ENCODE measurements at regions not wholly inside any gene's neighbourhood (a gene's known extent, or its start where the extent isn't known, plus 50 kb on each side); places are given as distances from the start of the nearest gene placed in this dataset.

- Histone ChIP-seq H3K4me1 (ENCODE audit: insufficient read depth, low read length, poor library complexity, severe bottlenecking) (no peaks in the 10 kb centered on the region), H4K20me1 (ENCODE audit: insufficient read depth, low read length) (no peaks in the 10 kb centered on the region), H3K9me3 (ENCODE audit: low read length) (no peaks in the 10 kb centered on the region), H3K79me2 (ENCODE audit: insufficient read depth, low read depth, low read length) (no peaks in the 10 kb centered on the region), H3K27ac (ENCODE audit: low read depth, low read length, poor library complexity, severe bottlenecking) (no peak overlapping the region), H3K36me3 (ENCODE audit: insufficient read depth, low read length) (no peaks in the 10 kb centered on the region), H2AFZ (ENCODE audit: low read length) (no peak overlapping the region), H3K4me2 (ENCODE audit: low read length) (no peak overlapping the region), H3K4me3 (ENCODE audit: low read depth, low read length, poor library complexity, severe bottlenecking) (no peak overlapping the region), H3K9me2 (ENCODE audit: insufficient read depth, low read length) (no peaks in the 10 kb centered on the region)
- intact Hi-C loops (cut with micrococcal nuclease; ENCODE audit: unreplicated experiment), result no loop called here
- POLR2A ChIA-PET, result interaction anchor here (0.6 kb wide), 1 partner anchor 229 kb away, joined by 3 read pairs; no protein-coding TSS in a partner anchor
- no peak for TF ChIP-seq CTCF (conservative IDR thresholded peaks at IDR 0.05; ENCODE audit: low read length)
- TF ChIP-seq EZH2phosphoT487 (IDR thresholded peaks at IDR 0.05; ENCODE audit: borderline replicate concordance, low read depth, low read length), result no peak
- BruUV-seq (replicated peaks), result no TSS peak
- CTCF ChIA-PET (ENCODE audit: unreplicated experiment), result no interaction called here
- DNase-seq (ENCODE audit: low spot score), result no peak
Observed at GRCh38 chr9:73715591-73715990, 563.9 kb downstream of the ANXA1 start.

GRCh38 chr9:73719660-73720059, 568.0 kb downstream of the ANXA1 start:
- no TSS peak for BruUV-seq (replicated peaks)
- H3K4me1 ChIP-seq (ENCODE audit: insufficient read depth, low read length, poor library complexity, severe bottlenecking), result no peaks in the 10 kb centered on the region
- intact Hi-C loops (cut with micrococcal nuclease; ENCODE audit: unreplicated experiment), result no loop called here
- no peaks in the 10 kb centered on the region for H3K36me3 ChIP-seq (ENCODE audit: insufficient read depth, low read length)
- H3K27ac ChIP-seq (ENCODE audit: low read depth, low read length, poor library complexity, severe bottlenecking), result no peak overlapping the region
- no peak for DNase-seq (ENCODE audit: low spot score)
- H3K4me3 ChIP-seq (ENCODE audit: low read depth, low read length, poor library complexity, severe bottlenecking), result no peak overlapping the region
- H2AFZ ChIP-seq (ENCODE audit: low read length), result no peak overlapping the region
- ChIA-PET POLR2A (interaction anchor here (0.7 kb wide), 1 partner anchor 282 kb away, joined by 4 read pairs; no protein-coding TSS in a partner anchor), CTCF (ENCODE audit: unreplicated experiment) (no interaction called here)
- H3K79me2 ChIP-seq (ENCODE audit: insufficient read depth, low read depth, low read length), result no peaks in the 10 kb centered on the region
- H4K20me1 ChIP-seq (ENCODE audit: insufficient read depth, low read length), result no peaks in the 10 kb centered on the region
- TF ChIP-seq CTCF (conservative IDR thresholded peaks at IDR 0.05; ENCODE audit: low read length), result no peak
- TF ChIP-seq EZH2phosphoT487 (IDR thresholded peaks at IDR 0.05; ENCODE audit: borderline replicate concordance, low read depth, low read length), result no peak
- H3K9me3 ChIP-seq (ENCODE audit: low read length), result no peaks in the 10 kb centered on the region
- no peaks in the 10 kb centered on the region for H3K9me2 ChIP-seq (ENCODE audit: insufficient read depth, low read length)
- H3K4me2 ChIP-seq (ENCODE audit: low read length), result no peak overlapping the region

- CTCF ChIA-PET (ENCODE audit: unreplicated experiment), result no interaction called here
- DNase-seq (ENCODE audit: low spot score), result no peak
- TF ChIP-seq EZH2phosphoT487 (IDR thresholded peaks at IDR 0.05; ENCODE audit: borderline replicate concordance, low read depth, low read length), result no peak
- no peak for TF ChIP-seq CTCF (conservative IDR thresholded peaks at IDR 0.05; ENCODE audit: low read length)
- POLR2A ChIA-PET, result no interaction called here
- H2AFZ ChIP-seq (ENCODE audit: low read length), result no peak overlapping the region
- no peaks in the 10 kb centered on the region for H3K9me2 ChIP-seq (ENCODE audit: insufficient read depth, low read length)
- no TSS peak for BruUV-seq (replicated peaks)
- intact Hi-C loops (cut with micrococcal nuclease; ENCODE audit: unreplicated experiment), result no loop called here
- no peaks in the 10 kb centered on the region for H3K36me3 ChIP-seq (ENCODE audit: insufficient read depth, low read length)
- H3K79me2 ChIP-seq (ENCODE audit: insufficient read depth, low read depth, low read length), result no peaks in the 10 kb centered on the region
- no peak overlapping the region for H3K27ac ChIP-seq (ENCODE audit: low read depth, low read length, poor library complexity, severe bottlenecking)
- no peak overlapping the region for H3K4me2 ChIP-seq (ENCODE audit: low read length)
- no peaks in the 10 kb centered on the region for H3K9me3 ChIP-seq (ENCODE audit: low read length)
- H4K20me1 ChIP-seq (ENCODE audit: insufficient read depth, low read length), result no peaks in the 10 kb centered on the region
- H3K4me1 ChIP-seq (ENCODE audit: insufficient read depth, low read length, poor library complexity, severe bottlenecking), result no peaks in the 10 kb centered on the region
- H3K4me3 ChIP-seq (ENCODE audit: low read depth, low read length, poor library complexity, severe bottlenecking), result no peak overlapping the region
Observed at GRCh38 chr9:73720601-73721000, 568.9 kb downstream of the ANXA1 start.

Measured in OCI-LY7 (cell line).